ENCODE measurements at regions not wholly inside any gene's neighbourhood (a gene's known extent, or its start where the extent isn't known, plus 50 kb on each side); places are given as distances from the start of the nearest gene placed in this dataset.

DNA sequence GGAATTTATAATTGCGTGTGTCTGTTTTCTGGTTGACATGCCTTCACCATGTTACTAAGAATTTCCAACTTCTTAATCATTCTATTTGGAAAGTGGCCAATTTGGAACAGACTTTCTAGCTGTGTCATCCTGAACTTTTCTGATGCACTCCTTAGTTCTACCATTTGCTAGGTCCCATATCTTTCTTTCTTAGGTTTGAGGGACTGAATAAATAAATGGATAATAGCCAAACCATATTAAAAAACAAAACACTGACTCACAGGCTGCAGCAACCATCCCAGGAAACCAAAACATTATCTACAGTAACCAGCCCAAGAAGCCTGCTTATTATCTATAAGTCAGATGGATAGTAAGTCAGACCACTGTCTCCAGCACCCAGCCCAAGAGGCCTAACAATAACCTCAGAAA, 57.5 kb upstream of the PLET1 start:
- no peak overlapping the region for H3K27ac ChIP-seq (ENCODE audit: low read depth, low read length)
- H3K79me2 ChIP-seq (ENCODE audit: control insufficient read depth, low read length) = no peaks in the 10 kb centered on the region
- H3K4me3 ChIP-seq (ENCODE audit: low read length) = no peak overlapping the region
- H3K4me1 ChIP-seq (ENCODE audit: control insufficient read depth, low read length) = peaks cover 5% of the 10 kb centered on the region; the same call in 1 of the 2 replicates
- TF ChIP-seq, protein P1, sequence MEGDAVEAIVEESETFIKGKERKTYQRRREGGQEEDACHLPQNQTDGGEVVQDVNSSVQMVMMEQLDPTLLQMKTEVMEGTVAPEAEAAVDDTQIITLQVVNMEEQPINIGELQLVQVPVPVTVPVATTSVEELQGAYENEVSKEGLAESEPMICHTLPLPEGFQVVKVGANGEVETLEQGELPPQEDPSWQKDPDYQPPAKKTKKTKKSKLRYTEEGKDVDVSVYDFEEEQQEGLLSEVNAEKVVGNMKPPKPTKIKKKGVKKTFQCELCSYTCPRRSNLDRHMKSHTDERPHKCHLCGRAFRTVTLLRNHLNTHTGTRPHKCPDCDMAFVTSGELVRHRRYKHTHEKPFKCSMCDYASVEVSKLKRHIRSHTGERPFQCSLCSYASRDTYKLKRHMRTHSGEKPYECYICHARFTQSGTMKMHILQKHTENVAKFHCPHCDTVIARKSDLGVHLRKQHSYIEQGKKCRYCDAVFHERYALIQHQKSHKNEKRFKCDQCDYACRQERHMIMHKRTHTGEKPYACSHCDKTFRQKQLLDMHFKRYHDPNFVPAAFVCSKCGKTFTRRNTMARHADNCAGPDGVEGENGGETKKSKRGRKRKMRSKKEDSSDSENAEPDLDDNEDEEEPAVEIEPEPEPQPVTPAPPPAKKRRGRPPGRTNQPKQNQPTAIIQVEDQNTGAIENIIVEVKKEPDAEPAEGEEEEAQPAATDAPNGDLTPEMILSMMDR (IDR thresholded peaks at IDR 0.05; ENCODE audit: low read depth, low read length, poor library complexity, severe bottlenecking) = no peak
- no peak for TF ChIP-seq EZH2phosphoT487 (IDR thresholded peaks at IDR 0.05; ENCODE audit: borderline replicate concordance, low read length)
- no peaks in the 10 kb centered on the region for H3F3A ChIP-seq (ENCODE audit: control insufficient read depth, insufficient read depth)
- 0 out of 2 replicates have a peak, but pooled peaks cover 4% of the 10 kb centered on the region for H3K27me3 ChIP-seq (ENCODE audit: control insufficient read depth, low read length)
- no peaks in the 10 kb centered on the region for H4K20me1 ChIP-seq (ENCODE audit: control insufficient read depth, insufficient read depth, low read depth, low read length)
- no peaks in the 10 kb centered on the region for H3K9me2 ChIP-seq (replicated peaks; ENCODE audit: control insufficient read depth, low read length)
- H3K9me3 ChIP-seq (ENCODE audit: control insufficient read depth, insufficient read depth, low read length) = no peaks in the 10 kb centered on the region
- no peaks in the 10 kb centered on the region for H3K36me3 ChIP-seq (ENCODE audit: control insufficient read depth, low read length)
- no peak overlapping the region for H3K4me2 ChIP-seq (ENCODE audit: low read length)

DNA sequence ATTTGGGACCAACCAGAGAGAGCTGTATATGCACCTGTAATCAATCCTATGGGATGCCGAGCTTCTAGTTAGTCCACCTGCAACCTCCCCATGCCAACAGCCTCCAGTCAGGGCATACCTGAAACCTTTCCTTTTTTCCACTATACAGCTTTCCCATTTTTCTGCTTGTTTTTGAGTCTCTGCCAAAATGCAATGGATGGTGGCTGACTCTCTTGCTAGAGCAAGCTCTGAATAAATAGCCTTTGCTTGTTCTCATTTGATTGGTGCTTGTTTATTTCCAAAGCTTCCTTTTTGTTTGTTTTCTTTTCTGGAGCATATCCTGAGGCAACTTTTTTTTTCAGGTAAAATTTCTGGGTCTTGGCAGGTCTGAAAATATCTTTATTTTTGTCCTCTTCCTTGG, 58.0 kb upstream of the PLET1 start:
- H3K36me3 ChIP-seq (ENCODE audit: control insufficient read depth, low read length) = no peaks in the 10 kb centered on the region
- no peaks in the 10 kb centered on the region for H3F3A ChIP-seq (ENCODE audit: control insufficient read depth, insufficient read depth)
- no peaks in the 10 kb centered on the region for H3K9me2 ChIP-seq (replicated peaks; ENCODE audit: control insufficient read depth, low read length)
- H4K20me1 ChIP-seq (ENCODE audit: control insufficient read depth, insufficient read depth, low read depth, low read length) = no peaks in the 10 kb centered on the region
- TF ChIP-seq, protein P1 (IDR thresholded peaks at IDR 0.05; ENCODE audit: low read depth, low read length, poor library complexity, severe bottlenecking) = no peak
- no peak for TF ChIP-seq EZH2phosphoT487 (IDR thresholded peaks at IDR 0.05; ENCODE audit: borderline replicate concordance, low read length)
- H3K4me3 ChIP-seq (ENCODE audit: low read length) = no peak overlapping the region
- no peaks in the 10 kb centered on the region for H3K79me2 ChIP-seq (ENCODE audit: control insufficient read depth, low read length)
- H3K27ac ChIP-seq (ENCODE audit: low read depth, low read length) = no peak overlapping the region
- H3K27me3 ChIP-seq (ENCODE audit: control insufficient read depth, low read length) = 0 out of 2 replicates have a peak, but pooled peaks cover 4% of the 10 kb centered on the region
- H3K4me2 ChIP-seq (ENCODE audit: low read length) = no peak overlapping the region
- no peaks in the 10 kb centered on the region for H3K9me3 ChIP-seq (ENCODE audit: control insufficient read depth, insufficient read depth, low read length)
- H3K4me1 ChIP-seq (ENCODE audit: control insufficient read depth, low read length) = peaks cover 5% of the 10 kb centered on the region; the same call in 1 of the 2 replicates

DNA sequence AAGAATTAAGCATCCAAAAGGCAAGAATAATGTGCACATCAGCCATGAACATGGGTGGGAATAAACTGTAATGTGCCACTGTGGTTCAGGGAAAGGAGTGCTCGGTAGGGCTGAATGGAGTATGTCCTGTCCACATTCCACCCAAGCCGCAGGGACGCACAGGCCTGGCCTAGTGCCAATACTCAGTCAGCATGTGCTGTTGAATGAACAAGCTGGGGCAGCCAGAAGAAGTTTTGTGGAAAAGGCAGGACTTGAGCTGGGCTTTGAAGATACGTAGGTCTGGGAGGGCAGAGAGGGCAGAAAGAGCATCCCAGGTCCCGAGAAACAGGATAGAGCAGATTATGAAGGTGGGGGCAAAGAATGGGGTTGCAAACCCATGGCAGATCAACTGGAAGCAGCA, 60.0 kb upstream of the PLET1 start:
- no peak overlapping the region for H3K4me3 ChIP-seq (ENCODE audit: low read length)
- H3K79me2 ChIP-seq (ENCODE audit: control insufficient read depth, low read length) = no peaks in the 10 kb centered on the region
- TF ChIP-seq, protein P1 (IDR thresholded peaks at IDR 0.05; ENCODE audit: low read depth, low read length, poor library complexity, severe bottlenecking) = no peak
- no peak for TF ChIP-seq EZH2phosphoT487 (IDR thresholded peaks at IDR 0.05; ENCODE audit: borderline replicate concordance, low read length)
- H3K36me3 ChIP-seq (ENCODE audit: control insufficient read depth, low read length) = no peaks in the 10 kb centered on the region
- no peak overlapping the region for H3K27ac ChIP-seq (ENCODE audit: low read depth, low read length)
- no peaks in the 10 kb centered on the region for H3K9me3 ChIP-seq (ENCODE audit: control insufficient read depth, insufficient read depth, low read length)
- peaks cover 5% of the 10 kb centered on the region; the same call in 1 of the 2 replicates for H3K4me1 ChIP-seq (ENCODE audit: control insufficient read depth, low read length)
- H3K9me2 ChIP-seq (replicated peaks; ENCODE audit: control insufficient read depth, low read length) = no peaks in the 10 kb centered on the region
- no peak overlapping the region for H3K4me2 ChIP-seq (ENCODE audit: low read length)
- 0 out of 2 replicates have a peak, but pooled peaks cover 4% of the 10 kb centered on the region for H3K27me3 ChIP-seq (ENCODE audit: control insufficient read depth, low read length)
- no peaks in the 10 kb centered on the region for H4K20me1 ChIP-seq (ENCODE audit: control insufficient read depth, insufficient read depth, low read depth, low read length)
- H3F3A ChIP-seq (ENCODE audit: control insufficient read depth, insufficient read depth) = no peaks in the 10 kb centered on the region

Measured in DOHH2 (cell line).